Mesothelial cell of epicardium (in vitro differentiated cells): ENCODE measurements at regions not wholly inside any gene's neighbourhood (a gene's known extent, or its start where the extent isn't known, plus 50 kb on each side); places are given as distances from the start of the nearest gene placed in this dataset.

Experiments used
- DNase-seq, 2 experiments: peaks; one replicate each; pipeline ENCODE4 v3.0.0; 2021; ENCODE audit warnings: low spot score in 2 of 2; ENCODE audit not compliant: unreplicated experiment in 2 of 2
- H3K27ac Mint-ChIP-seq: 2 replicates; pipeline ENCODE4 v1.8.0; 2021; ENCODE audit warnings: mixed read lengths
- H3K27me3 Mint-ChIP-seq: 2 replicates; pipeline ENCODE4 v1.8.0; 2021; ENCODE audit warnings: low read depth, mixed read lengths
- H3K36me3 Mint-ChIP-seq: 2 replicates; pipeline ENCODE4 v1.8.0; 2021; ENCODE audit warnings: mixed read lengths
- H3K4me1 Mint-ChIP-seq: 2 replicates; pipeline ENCODE4 v1.8.0; 2021; ENCODE audit warnings: mixed read lengths
- H3K4me3 Mint-ChIP-seq: 2 replicates; pipeline ENCODE4 v1.8.0; 2021; ENCODE audit warnings: mild to moderate bottlenecking, moderate library complexity, mixed read lengths
- H3K9me3 Mint-ChIP-seq: 2 replicates; pipeline ENCODE4 v1.8.0; 2021; ENCODE audit warnings: mixed read lengths
- TF ChIP-seq, protein P1 (sequence below): fragments of 200-600 bp; sonication (generic); IDR thresholded peaks from one replicate; pipeline ENCODE4 v1.5.0; 2021; ENCODE audit warnings: antibody characterized with exemption; ENCODE audit not compliant: unreplicated experiment

GRCh38 chr2:16003152-16003551 lies 62.8 kb downstream of the MYCN start:
- DNase-seq: no peak
- peaks cover 3% of the 10 kb centered on the region for H3K27me3 Mint-ChIP-seq
- TF ChIP-seq, protein P1, sequence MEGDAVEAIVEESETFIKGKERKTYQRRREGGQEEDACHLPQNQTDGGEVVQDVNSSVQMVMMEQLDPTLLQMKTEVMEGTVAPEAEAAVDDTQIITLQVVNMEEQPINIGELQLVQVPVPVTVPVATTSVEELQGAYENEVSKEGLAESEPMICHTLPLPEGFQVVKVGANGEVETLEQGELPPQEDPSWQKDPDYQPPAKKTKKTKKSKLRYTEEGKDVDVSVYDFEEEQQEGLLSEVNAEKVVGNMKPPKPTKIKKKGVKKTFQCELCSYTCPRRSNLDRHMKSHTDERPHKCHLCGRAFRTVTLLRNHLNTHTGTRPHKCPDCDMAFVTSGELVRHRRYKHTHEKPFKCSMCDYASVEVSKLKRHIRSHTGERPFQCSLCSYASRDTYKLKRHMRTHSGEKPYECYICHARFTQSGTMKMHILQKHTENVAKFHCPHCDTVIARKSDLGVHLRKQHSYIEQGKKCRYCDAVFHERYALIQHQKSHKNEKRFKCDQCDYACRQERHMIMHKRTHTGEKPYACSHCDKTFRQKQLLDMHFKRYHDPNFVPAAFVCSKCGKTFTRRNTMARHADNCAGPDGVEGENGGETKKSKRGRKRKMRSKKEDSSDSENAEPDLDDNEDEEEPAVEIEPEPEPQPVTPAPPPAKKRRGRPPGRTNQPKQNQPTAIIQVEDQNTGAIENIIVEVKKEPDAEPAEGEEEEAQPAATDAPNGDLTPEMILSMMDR: no peak

GRCh38 chr2:16002575-16002974 lies 62.2 kb downstream of the MYCN start:
- no peak overlapping the region for H3K4me3 Mint-ChIP-seq
- TF ChIP-seq, protein P1: no peak
- no peak for DNase-seq
- H3K4me1 Mint-ChIP-seq: no peaks in the 10 kb centered on the region
- no peak overlapping the region for H3K27ac Mint-ChIP-seq
- peaks cover 3% of the 10 kb centered on the region for H3K27me3 Mint-ChIP-seq
- H3K36me3 Mint-ChIP-seq: no peaks in the 10 kb centered on the region
- H3K9me3 Mint-ChIP-seq: peaks cover 7% of the 10 kb centered on the region

More at GRCh38 chr2:16003152-16003551, 62.8 kb downstream of the MYCN start:
- Mint-ChIP-seq H3K27ac (no peak overlapping the region), H3K36me3 (no peaks in the 10 kb centered on the region), H3K4me1 (no peaks in the 10 kb centered on the region), H3K9me3 (peaks cover 7% of the 10 kb centered on the region), H3K4me3 (no peak overlapping the region)

DNA sequence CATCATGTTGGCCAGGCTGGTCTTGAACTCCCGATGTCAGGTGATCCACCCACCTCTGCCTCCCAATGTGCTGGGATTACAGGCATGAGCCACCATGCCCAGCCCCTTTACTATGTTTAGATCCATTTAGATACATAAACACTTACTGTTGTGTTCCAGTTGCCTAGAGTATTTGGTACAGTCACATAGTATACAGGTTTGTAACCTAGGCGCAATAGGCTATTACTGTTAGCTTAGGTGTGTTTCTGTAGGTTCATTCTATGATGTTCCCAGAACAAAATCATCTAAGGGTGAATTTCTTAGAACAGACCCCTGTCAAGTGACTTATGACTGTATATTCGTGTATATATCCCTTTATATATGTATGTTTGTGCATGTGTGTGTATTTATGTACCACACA lies 61.8 kb downstream of the MYCN start:
- Mint-ChIP-seq H3K4me3 (no peak overlapping the region), H3K9me3 (peaks cover 7% of the 10 kb centered on the region), H3K36me3 (no peaks in the 10 kb centered on the region), H3K27me3 (peaks cover 3% of the 10 kb centered on the region), H3K27ac (no peak overlapping the region), H3K4me1 (no peaks in the 10 kb centered on the region)
- TF ChIP-seq, protein P1: no peak
- no peak for DNase-seq

- no peak overlapping the region for H3K4me3 Mint-ChIP-seq
- TF ChIP-seq, protein P1: no peak
- no peaks in the 10 kb centered on the region for H3K4me1 Mint-ChIP-seq
Observed at GRCh38 chr2:16000642-16001041, 60.3 kb downstream of the MYCN start.

GRCh38 chr2:15999596-16000469 lies 59.5 kb downstream of the MYCN start:
- peaks cover 7% of the 10 kb centered on the region for H3K9me3 Mint-ChIP-seq
- no peaks in the 10 kb centered on the region for H3K36me3 Mint-ChIP-seq
- no peak overlapping the region for H3K4me3 Mint-ChIP-seq
- no peak for DNase-seq
- no peak overlapping the region for H3K27ac Mint-ChIP-seq
- H3K4me1 Mint-ChIP-seq: no peaks in the 10 kb centered on the region
- TF ChIP-seq, protein P1: no peak
- H3K27me3 Mint-ChIP-seq: peaks cover 3% of the 10 kb centered on the region

More at GRCh38 chr2:16000642-16001041, 60.3 kb downstream of the MYCN start:
- peaks cover 7% of the 10 kb centered on the region for H3K9me3 Mint-ChIP-seq
- H3K36me3 Mint-ChIP-seq: no peaks in the 10 kb centered on the region
- peaks cover 3% of the 10 kb centered on the region for H3K27me3 Mint-ChIP-seq
- H3K27ac Mint-ChIP-seq: no peak overlapping the region
- no peak for DNase-seq
